ENCODE measurements at regions not wholly inside any gene's neighbourhood (a gene's known extent, or its start where the extent isn't known, plus 50 kb on each side); places are given as distances from the start of the nearest gene placed in this dataset.

GRCh38 chr3:177665122-177665808 is 468.0 kb upstream of the TBL1XR1 start:
- Histone ChIP-seq H3K27ac (ENCODE audit: low read length) (no peak overlapping the region), H3K27me3 (ENCODE audit: low read depth, low read length) (no peaks in the 10 kb centered on the region), H3K9me3 (ENCODE audit: control insufficient read depth in 1 of 2, low read length in 2 of 2) (no peaks in the 10 kb centered on the region), H3K4me3 (ENCODE audit: low read depth in 1 of 2, low read length in 2 of 2) (no peak overlapping the region), H3K4me1 (ENCODE audit: control insufficient read depth in 1 of 2, insufficient read depth in 2 of 2, low read length in 2 of 2) (no peaks in the 10 kb centered on the region), H3K36me3 (ENCODE audit: control insufficient read depth in 1 of 2, insufficient read depth in 2 of 2, low read length in 2 of 2) (no peaks in the 10 kb centered on the region)

DNA sequence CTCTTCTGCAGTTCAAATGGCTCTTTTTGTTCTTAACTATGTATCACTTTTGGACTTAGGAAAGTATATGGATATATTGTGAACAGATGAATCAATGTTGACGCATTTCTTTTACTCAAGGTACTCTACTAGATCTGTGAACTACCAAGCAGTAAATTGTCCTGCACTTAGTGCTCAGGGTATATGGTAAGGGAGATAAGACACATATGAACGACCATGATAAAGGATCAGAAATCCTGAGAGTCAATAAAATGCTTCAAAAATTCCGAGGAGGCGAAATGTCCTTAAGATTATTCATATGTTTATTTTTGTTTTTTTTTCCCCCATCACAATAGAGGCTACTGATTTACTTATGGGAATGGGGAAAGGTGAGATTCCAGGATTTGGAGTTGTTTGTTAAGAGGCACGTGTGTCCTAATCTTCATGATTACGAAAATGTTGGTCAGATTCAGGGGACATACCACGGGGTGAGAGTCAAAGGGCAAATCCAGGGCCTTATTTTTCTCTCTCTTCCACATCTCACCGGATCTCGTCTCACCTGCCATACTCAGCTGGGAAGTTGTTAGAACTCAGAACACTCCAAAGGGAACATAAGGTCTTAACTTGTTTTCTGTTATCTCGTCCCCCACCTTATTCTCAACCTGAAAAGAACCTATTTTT is 475.1 kb upstream of the TBL1XR1 start:
- no peaks in the 10 kb centered on the region for H3K27me3 ChIP-seq (ENCODE audit: low read depth, low read length)
- H3K27ac ChIP-seq (ENCODE audit: low read length) = no peak overlapping the region
- no peaks in the 10 kb centered on the region for H3K9me3 ChIP-seq (ENCODE audit: control insufficient read depth in 1 of 2, low read length in 2 of 2)
- H3K4me1 ChIP-seq (ENCODE audit: control insufficient read depth in 1 of 2, insufficient read depth in 2 of 2, low read length in 2 of 2) = peaks cover 0 to 9% of the 10 kb centered on the region in 2 donors
- no peak overlapping the region for H3K4me3 ChIP-seq (ENCODE audit: low read depth in 1 of 2, low read length in 2 of 2)
- no peaks in the 10 kb centered on the region for H3K36me3 ChIP-seq (ENCODE audit: control insufficient read depth in 1 of 2, insufficient read depth in 2 of 2, low read length in 2 of 2)

- Histone ChIP-seq H3K27me3 (ENCODE audit: low read depth, low read length) (no peaks in the 10 kb centered on the region), H3K4me1 (ENCODE audit: control insufficient read depth in 1 of 2, insufficient read depth in 2 of 2, low read length in 2 of 2) (peaks cover 0 to 9% of the 10 kb centered on the region in 2 donors), H3K9me3 (ENCODE audit: control insufficient read depth in 1 of 2, low read length in 2 of 2) (no peaks in the 10 kb centered on the region), H3K27ac (ENCODE audit: low read length) (no peak overlapping the region), H3K36me3 (ENCODE audit: control insufficient read depth in 1 of 2, insufficient read depth in 2 of 2, low read length in 2 of 2) (no peaks in the 10 kb centered on the region), H3K4me3 (ENCODE audit: low read depth in 1 of 2, low read length in 2 of 2) (no peak overlapping the region)
Measured at GRCh38 chr3:177673112-177673914, 476.0 kb upstream of the TBL1XR1 start.

DNA sequence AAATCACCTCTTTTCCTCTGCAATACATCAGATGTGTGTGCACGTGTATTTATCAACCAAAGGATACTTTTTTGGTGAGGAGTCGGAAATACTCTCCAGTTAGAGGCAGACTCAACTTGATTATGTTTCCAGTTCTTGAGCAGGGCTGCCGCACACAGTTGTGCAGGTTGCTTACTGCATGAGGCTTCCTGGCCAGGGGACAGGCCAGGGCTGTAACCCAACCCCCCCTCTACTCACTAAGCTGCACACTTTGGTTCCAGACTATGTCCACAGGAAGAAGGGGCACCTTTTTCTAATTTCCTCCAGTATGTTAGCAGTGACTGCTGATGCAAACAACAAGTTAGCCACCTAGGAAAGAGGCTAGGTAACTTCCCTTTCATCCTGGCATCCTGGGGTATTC is 476.9 kb upstream of the TBL1XR1 start:
- Histone ChIP-seq H3K27ac (ENCODE audit: low read length) (no peak overlapping the region), H3K4me1 (ENCODE audit: control insufficient read depth in 1 of 2, insufficient read depth in 2 of 2, low read length in 2 of 2) (peaks cover 0 to 9% of the 10 kb centered on the region in 2 donors), H3K4me3 (ENCODE audit: low read depth in 1 of 2, low read length in 2 of 2) (no peak overlapping the region), H3K27me3 (ENCODE audit: low read depth, low read length) (no peaks in the 10 kb centered on the region), H3K36me3 (ENCODE audit: control insufficient read depth in 1 of 2, insufficient read depth in 2 of 2, low read length in 2 of 2) (no peaks in the 10 kb centered on the region), H3K9me3 (ENCODE audit: control insufficient read depth in 1 of 2, low read length in 2 of 2) (no peaks in the 10 kb centered on the region)

DNA sequence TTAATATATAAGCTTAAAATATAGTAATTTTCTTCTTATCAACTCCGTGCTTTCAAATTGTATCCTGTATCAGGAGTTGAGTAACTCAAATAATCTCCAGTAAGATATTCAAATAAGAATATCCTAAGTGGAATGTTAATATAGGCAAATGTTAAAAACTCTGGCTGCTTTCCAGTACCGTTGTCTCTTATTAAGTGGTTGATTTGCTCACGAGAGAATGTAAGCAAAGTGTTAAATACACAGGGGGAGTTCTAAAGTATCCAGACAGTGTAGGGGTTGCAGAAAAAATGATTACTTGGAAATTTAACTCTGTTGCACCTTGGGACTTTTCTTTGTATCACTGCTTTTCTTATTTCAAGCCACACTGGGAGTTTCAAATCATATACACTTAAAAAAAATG is 478.9 kb upstream of the TBL1XR1 start:
- Histone ChIP-seq H3K9me3 (ENCODE audit: control insufficient read depth in 1 of 2, low read length in 2 of 2) (no peaks in the 10 kb centered on the region), H3K4me3 (ENCODE audit: low read depth in 1 of 2, low read length in 2 of 2) (no peak overlapping the region), H3K4me1 (ENCODE audit: control insufficient read depth in 1 of 2, insufficient read depth in 2 of 2, low read length in 2 of 2) (peaks cover 0 to 9% of the 10 kb centered on the region in 2 donors), H3K36me3 (ENCODE audit: control insufficient read depth in 1 of 2, insufficient read depth in 2 of 2, low read length in 2 of 2) (no peaks in the 10 kb centered on the region), H3K27me3 (ENCODE audit: low read depth, low read length) (no peaks in the 10 kb centered on the region), H3K27ac (ENCODE audit: low read length) (no peak overlapping the region)

- Histone ChIP-seq H3K27ac (ENCODE audit: low read length) (no peak overlapping the region), H3K9me3 (ENCODE audit: control insufficient read depth in 1 of 2, low read length in 2 of 2) (no peaks in the 10 kb centered on the region), H3K36me3 (ENCODE audit: control insufficient read depth in 1 of 2, insufficient read depth in 2 of 2, low read length in 2 of 2) (no peaks in the 10 kb centered on the region)
Measured at GRCh38 chr3:177676947-177677587, 479.8 kb upstream of the TBL1XR1 start.

DNA sequence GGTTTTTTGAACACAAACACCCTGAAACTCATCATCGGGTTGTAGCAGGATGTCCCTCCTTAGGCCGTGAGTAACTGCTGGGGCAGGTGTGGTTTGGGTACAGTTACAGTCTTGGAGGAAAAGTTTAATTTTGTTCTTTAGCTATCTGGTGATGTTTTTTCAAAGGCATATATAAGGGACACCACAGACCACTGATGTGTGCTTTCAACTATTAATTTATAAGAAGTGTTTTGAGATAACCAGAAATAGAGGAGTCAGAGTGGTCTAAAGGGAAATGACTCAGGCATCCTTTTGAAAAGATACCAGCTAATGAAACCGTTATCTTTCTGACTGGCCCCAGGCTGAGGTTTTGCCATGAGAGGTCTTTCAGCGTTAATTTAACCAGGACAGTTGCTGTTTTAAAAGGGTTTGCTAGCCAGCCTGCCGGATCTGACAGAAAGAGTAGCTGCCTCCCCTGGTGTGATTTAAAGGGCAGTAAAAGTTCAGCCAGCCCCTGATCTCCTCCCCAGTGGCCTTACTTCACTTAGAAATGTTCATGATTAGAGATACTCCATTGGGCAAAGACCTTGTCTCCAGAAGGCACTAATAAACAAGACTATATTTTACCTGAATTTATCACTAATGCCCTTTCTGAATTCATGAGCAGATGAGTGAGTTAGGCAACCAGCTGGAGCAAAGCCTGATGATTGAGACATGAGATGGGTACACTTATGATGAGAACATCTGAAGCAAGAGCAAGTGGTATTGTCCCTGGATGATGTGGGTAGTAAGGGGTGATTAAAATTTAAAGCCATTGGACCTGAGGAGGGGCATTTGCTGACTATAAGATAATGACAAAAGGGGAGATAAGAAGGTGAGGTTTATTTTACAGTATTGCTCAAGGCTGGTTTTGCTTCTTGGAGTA is 482.5 kb upstream of the TBL1XR1 start:
- Histone ChIP-seq H3K27me3 (ENCODE audit: low read depth, low read length) (no peaks in the 10 kb centered on the region), H3K4me3 (ENCODE audit: low read depth in 1 of 2, low read length in 2 of 2) (no peak overlapping the region), H3K36me3 (ENCODE audit: control insufficient read depth in 1 of 2, insufficient read depth in 2 of 2, low read length in 2 of 2) (no peaks in the 10 kb centered on the region), H3K4me1 (ENCODE audit: control insufficient read depth in 1 of 2, insufficient read depth in 2 of 2, low read length in 2 of 2) (peaks cover 0 to 9% of the 10 kb centered on the region in 2 donors), H3K9me3 (ENCODE audit: control insufficient read depth in 1 of 2, low read length in 2 of 2) (no peaks in the 10 kb centered on the region), H3K27ac (ENCODE audit: low read length) (no peak overlapping the region)

More at GRCh38 chr3:177676947-177677587, 479.8 kb upstream of the TBL1XR1 start:
- Histone ChIP-seq H3K27me3 (ENCODE audit: low read depth, low read length) (no peaks in the 10 kb centered on the region), H3K4me3 (ENCODE audit: low read depth in 1 of 2, low read length in 2 of 2) (no peak overlapping the region), H3K4me1 (ENCODE audit: control insufficient read depth in 1 of 2, insufficient read depth in 2 of 2, low read length in 2 of 2) (peaks cover 0 to 9% of the 10 kb centered on the region in 2 donors)

GRCh38 chr3:177680472-177680821 is 483.2 kb upstream of the TBL1XR1 start:
- Histone ChIP-seq H3K9me3 (ENCODE audit: control insufficient read depth in 1 of 2, low read length in 2 of 2) (no peaks in the 10 kb centered on the region), H3K27me3 (ENCODE audit: low read depth, low read length) (no peaks in the 10 kb centered on the region), H3K4me3 (ENCODE audit: low read depth in 1 of 2, low read length in 2 of 2) (no peak overlapping the region), H3K36me3 (ENCODE audit: control insufficient read depth in 1 of 2, insufficient read depth in 2 of 2, low read length in 2 of 2) (no peaks in the 10 kb centered on the region), H3K27ac (ENCODE audit: low read length) (no peak overlapping the region), H3K4me1 (ENCODE audit: control insufficient read depth in 1 of 2, insufficient read depth in 2 of 2, low read length in 2 of 2) (peaks cover 0 to 9% of the 10 kb centered on the region in 2 donors)

DNA sequence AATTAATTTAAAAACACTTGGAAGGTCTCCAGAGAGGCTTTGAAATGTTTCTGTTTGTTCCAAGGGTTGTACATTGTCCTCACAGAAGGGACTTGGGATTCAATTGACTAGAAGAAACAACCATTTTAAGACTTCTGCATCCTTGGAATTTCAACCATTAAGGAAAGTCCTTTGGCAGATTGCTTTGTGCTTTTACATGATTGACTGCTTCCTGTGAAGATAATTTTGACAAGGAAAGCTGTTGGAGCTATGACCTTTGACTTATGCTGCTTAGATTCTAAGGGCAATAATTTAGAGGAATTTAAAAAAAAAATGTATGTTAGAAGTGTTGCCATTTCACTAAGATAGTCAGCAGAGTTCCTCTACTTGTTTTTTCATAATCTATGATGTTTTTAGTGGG is 483.9 kb upstream of the TBL1XR1 start:
- H3K9me3 ChIP-seq (ENCODE audit: control insufficient read depth in 1 of 2, low read length in 2 of 2) = no peaks in the 10 kb centered on the region
- H3K4me1 ChIP-seq (ENCODE audit: control insufficient read depth in 1 of 2, insufficient read depth in 2 of 2, low read length in 2 of 2) = peaks cover 0 to 7% of the 10 kb centered on the region in 2 donors
- no peaks in the 10 kb centered on the region for H3K27me3 ChIP-seq (ENCODE audit: low read depth, low read length)
- no peak overlapping the region for H3K27ac ChIP-seq (ENCODE audit: low read length)
- H3K4me3 ChIP-seq (ENCODE audit: low read depth in 1 of 2, low read length in 2 of 2) = no peak overlapping the region
- H3K36me3 ChIP-seq (ENCODE audit: control insufficient read depth in 1 of 2, insufficient read depth in 2 of 2, low read length in 2 of 2) = no peaks in the 10 kb centered on the region

- Histone ChIP-seq H3K27ac (ENCODE audit: low read length) (no peak overlapping the region), H3K36me3 (ENCODE audit: control insufficient read depth in 1 of 2, insufficient read depth in 2 of 2, low read length in 2 of 2) (no peaks in the 10 kb centered on the region), H3K4me1 (ENCODE audit: control insufficient read depth in 1 of 2, insufficient read depth in 2 of 2, low read length in 2 of 2) (peaks cover 0 to under 1% of the 10 kb centered on the region in 2 donors), H3K27me3 (ENCODE audit: low read depth, low read length) (no peaks in the 10 kb centered on the region), H3K9me3 (ENCODE audit: control insufficient read depth in 1 of 2, low read length in 2 of 2) (no peaks in the 10 kb centered on the region), H3K4me3 (ENCODE audit: low read depth in 1 of 2, low read length in 2 of 2) (no peak overlapping the region)
Measured at GRCh38 chr3:177681852-177682251, 484.6 kb upstream of the TBL1XR1 start.

Data from muscle layer of duodenum (tissue), 2 donors.